ENCODE measurements at regions not wholly inside any gene's neighbourhood (a gene's known extent, or its start where the extent isn't known, plus 50 kb on each side); places are given as distances from the start of the nearest gene placed in this dataset.

GRCh38 chr4:56273391-56273790, 113.9 kb downstream of the AASDH start:
- Histone ChIP-seq H3K27me3 (ENCODE audit: control insufficient read depth in 2 of 2, insufficient read depth in 2 of 2, low read length in 2 of 2) (no peaks in the 10 kb centered on the region), H3K9ac (ENCODE audit: insufficient read depth, low read length, poor library complexity, severe bottlenecking) (no peak overlapping the region), H3K4me2 (replicated peaks; ENCODE audit: extremely low read depth, low read length, poor library complexity, severe bottlenecking) (no peak overlapping the region), H4K20me1 (ENCODE audit: insufficient read depth, low read length) (no peaks in the 10 kb centered on the region), H3K4me1 (ENCODE audit: control insufficient read depth in 1 of 2, insufficient read depth in 2 of 2, low read length in 2 of 2) (no peaks in the 10 kb centered on the region), H3K27ac (ENCODE audit: low read depth in 1 of 2, low read length in 2 of 2) (no peak overlapping the region), H3K79me2 (ENCODE audit: insufficient read depth, low read length) (no peaks in the 10 kb centered on the region), H3K4me3 (replicated peaks in 1 of 3; ENCODE audit: low read depth in 2 of 3, low read length in 3 of 3) (no peak overlapping the region), H3K36me3 (replicated peaks in 1 of 2; ENCODE audit: control insufficient read depth in 1 of 2, insufficient read depth in 2 of 2, low read length in 2 of 2) (no peaks in the 10 kb centered on the region), H3K9me3 (replicated peaks in 1 of 2; ENCODE audit: control insufficient read depth in 1 of 2, insufficient read depth in 1 of 2, low read length in 2 of 2) (peaks cover 0 to 5% of the 10 kb centered on the region in 2 donors), H2AFZ (ENCODE audit: insufficient read depth, low read depth, low read length, poor library complexity, severe bottlenecking) (no peak overlapping the region)
- TF ChIP-seq, protein P1, sequence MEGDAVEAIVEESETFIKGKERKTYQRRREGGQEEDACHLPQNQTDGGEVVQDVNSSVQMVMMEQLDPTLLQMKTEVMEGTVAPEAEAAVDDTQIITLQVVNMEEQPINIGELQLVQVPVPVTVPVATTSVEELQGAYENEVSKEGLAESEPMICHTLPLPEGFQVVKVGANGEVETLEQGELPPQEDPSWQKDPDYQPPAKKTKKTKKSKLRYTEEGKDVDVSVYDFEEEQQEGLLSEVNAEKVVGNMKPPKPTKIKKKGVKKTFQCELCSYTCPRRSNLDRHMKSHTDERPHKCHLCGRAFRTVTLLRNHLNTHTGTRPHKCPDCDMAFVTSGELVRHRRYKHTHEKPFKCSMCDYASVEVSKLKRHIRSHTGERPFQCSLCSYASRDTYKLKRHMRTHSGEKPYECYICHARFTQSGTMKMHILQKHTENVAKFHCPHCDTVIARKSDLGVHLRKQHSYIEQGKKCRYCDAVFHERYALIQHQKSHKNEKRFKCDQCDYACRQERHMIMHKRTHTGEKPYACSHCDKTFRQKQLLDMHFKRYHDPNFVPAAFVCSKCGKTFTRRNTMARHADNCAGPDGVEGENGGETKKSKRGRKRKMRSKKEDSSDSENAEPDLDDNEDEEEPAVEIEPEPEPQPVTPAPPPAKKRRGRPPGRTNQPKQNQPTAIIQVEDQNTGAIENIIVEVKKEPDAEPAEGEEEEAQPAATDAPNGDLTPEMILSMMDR (IDR thresholded peaks at IDR 0.05): no peak
- 100% methylated on average over 1 of the region's 2 CpGs for WGBS (ENCODE audit: insufficient coverage)
- no peaks in the 10 kb centered on the region for H3K36me3 Mint-ChIP-seq
- peaks cover 0 to 9% (median 3%) of the 10 kb centered on the region in 7 donors for H3K9me3 Mint-ChIP-seq
- H3K4me1 Mint-ChIP-seq: no peaks in the 10 kb centered on the region
- no peak for DNase-seq
- intact Hi-C loops (cut with micrococcal nuclease): no loop called here
- H3K27ac Mint-ChIP-seq: no peak overlapping the region
- H3K4me3 Mint-ChIP-seq: no peak overlapping the region
- no peaks in the 10 kb centered on the region for H3K27me3 Mint-ChIP-seq (ENCODE audit: low read depth in 3 of 3)

DNA sequence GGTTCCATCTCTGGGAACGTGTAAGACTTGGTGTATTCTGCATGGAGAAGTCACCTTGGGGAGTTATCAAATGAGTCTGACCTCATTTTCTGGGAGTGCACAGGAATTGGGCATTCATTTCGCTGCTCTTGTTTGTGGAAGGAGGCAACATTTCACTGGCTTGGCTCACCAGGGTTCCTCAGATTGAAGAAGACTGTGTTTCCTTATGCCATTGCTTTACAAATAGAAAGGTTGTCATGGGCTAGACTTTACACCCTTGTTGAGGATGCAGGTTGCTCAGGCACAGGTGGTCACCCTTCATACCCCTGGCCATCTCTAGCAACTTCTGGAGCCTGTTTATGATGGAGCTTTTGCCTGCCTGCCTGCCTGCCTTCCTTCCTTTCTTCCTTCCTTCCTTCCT, 114.4 kb downstream of the AASDH start:
- intact Hi-C loops (cut with micrococcal nuclease): no loop called here
- no peak overlapping the region for H3K4me3 ChIP-seq (replicated peaks in 1 of 3; ENCODE audit: low read depth in 2 of 3, low read length in 3 of 3)
- Mint-ChIP-seq H3K36me3 (no peaks in the 10 kb centered on the region), H3K4me1 (no peaks in the 10 kb centered on the region), H3K9me3 (peaks cover 0 to 9% (median 3%) of the 10 kb centered on the region in 7 donors), H3K27me3 (ENCODE audit: low read depth in 3 of 3) (no peaks in the 10 kb centered on the region), H3K4me3 (no peak overlapping the region), H3K27ac (no peak overlapping the region)
- peaks cover 0 to 5% of the 10 kb centered on the region in 2 donors for H3K9me3 ChIP-seq (replicated peaks in 1 of 2; ENCODE audit: control insufficient read depth in 1 of 2, insufficient read depth in 1 of 2, low read length in 2 of 2)
- H2AFZ ChIP-seq (ENCODE audit: insufficient read depth, low read depth, low read length, poor library complexity, severe bottlenecking): no peak overlapping the region
- no peak overlapping the region for H3K9ac ChIP-seq (ENCODE audit: insufficient read depth, low read length, poor library complexity, severe bottlenecking)
- H3K4me2 ChIP-seq (replicated peaks; ENCODE audit: extremely low read depth, low read length, poor library complexity, severe bottlenecking): no peak overlapping the region
- TF ChIP-seq, protein P1 (IDR thresholded peaks at IDR 0.05): no peak
- DNase-seq: no peak
- H4K20me1 ChIP-seq (ENCODE audit: insufficient read depth, low read length): no peaks in the 10 kb centered on the region
- no peaks in the 10 kb centered on the region for H3K27me3 ChIP-seq (ENCODE audit: control insufficient read depth in 2 of 2, insufficient read depth in 2 of 2, low read length in 2 of 2)
- WGBS (ENCODE audit: insufficient coverage): 92% methylated on average over 2 of the region's 2 CpGs
- H3K79me2 ChIP-seq (ENCODE audit: insufficient read depth, low read length): no peaks in the 10 kb centered on the region
- H3K4me1 ChIP-seq (ENCODE audit: control insufficient read depth in 1 of 2, insufficient read depth in 2 of 2, low read length in 2 of 2): no peaks in the 10 kb centered on the region
- no peaks in the 10 kb centered on the region for H3K36me3 ChIP-seq (replicated peaks in 1 of 2; ENCODE audit: control insufficient read depth in 1 of 2, insufficient read depth in 2 of 2, low read length in 2 of 2)
- H3K27ac ChIP-seq (ENCODE audit: low read depth in 1 of 2, low read length in 2 of 2): no peak overlapping the region
